ENCODE measurements at regions not wholly inside any gene's neighbourhood (a gene's known extent, or its start where the extent isn't known, plus 50 kb on each side); places are given as distances from the start of the nearest gene placed in this dataset.

DNA sequence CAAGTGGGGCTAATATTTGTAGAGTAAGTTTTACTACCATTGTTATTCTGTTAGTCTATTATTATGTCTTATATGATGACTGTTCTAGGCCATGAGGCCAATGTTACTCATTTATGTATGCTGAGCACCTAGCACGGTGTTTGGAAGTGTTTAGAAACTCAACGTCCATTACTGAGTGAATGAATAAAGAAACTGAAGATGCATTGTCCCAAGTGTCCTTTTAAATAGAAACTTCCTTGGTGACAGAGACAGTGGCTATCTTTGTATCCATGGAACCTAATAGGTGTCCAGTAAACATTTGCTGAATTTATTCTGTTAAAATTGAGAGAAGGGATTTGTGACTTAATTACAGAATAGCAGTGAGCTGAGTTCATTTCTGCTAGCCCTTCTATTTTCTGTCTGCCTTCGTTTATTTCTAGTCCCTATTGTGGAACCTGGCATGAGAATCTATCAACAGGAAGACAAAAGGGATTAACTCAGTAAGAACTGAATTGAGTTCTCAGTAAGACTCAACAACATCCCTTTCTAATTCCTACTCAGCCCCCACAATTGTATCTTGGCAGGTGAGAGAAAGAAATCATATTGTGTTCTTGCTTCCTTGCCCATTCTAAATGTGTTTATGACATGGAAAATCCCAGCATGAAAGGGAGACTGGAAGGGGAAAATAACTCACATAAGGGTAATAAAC is 246.6 kb upstream of the LRRC3B start (continued):
- no peak for TF ChIP-seq EP300 (IDR thresholded peaks at IDR 0.05; ENCODE audit: borderline replicate concordance in 1 of 2, low read depth in 2 of 2, low read length in 2 of 2)
- no peak for TF ChIP-seq PHF8 (conservative IDR thresholded peaks at IDR 0.05; ENCODE audit: low read depth, low read length)
- TF ChIP-seq SAP30 (IDR thresholded peaks at IDR 0.05; ENCODE audit: insufficient read depth, insufficient replicate concordance, low read length): no peak
- no peak for TF ChIP-seq CBX8 (IDR thresholded peaks at IDR 0.05; ENCODE audit: borderline replicate concordance, low read depth, low read length)
- no peak for TF ChIP-seq JUND (IDR thresholded peaks at IDR 0.05; ENCODE audit: low read length)
- no peak for TF ChIP-seq CHD1 (IDR thresholded peaks at IDR 0.05; ENCODE audit: low read depth, low read length)
